Neuronal stem cell (in vitro differentiated cells): ENCODE measurements at regions not wholly inside any gene's neighbourhood (a gene's known extent, or its start where the extent isn't known, plus 50 kb on each side); places are given as distances from the start of the nearest gene placed in this dataset.

Source experiments
- DNase-seq: peaks from one replicate; pipeline ENCODE4 v3.0.0-alpha.2; 2013; ENCODE audit warnings: low spot score
- H2AFZ ChIP-seq: one replicate; pipeline ENCODE4 v1.6.1; 2013; ENCODE audit warnings: mild to moderate bottlenecking, low read length, inconsistent platforms
- H2AK5ac ChIP-seq: 2 replicates; pipeline ENCODE4 v1.6.1; 2013; ENCODE audit warnings: low read depth, mild to moderate bottlenecking, inconsistent platforms, low read length, moderate library complexity, mixed read lengths
- H2BK120ac ChIP-seq: 2 replicates; pipeline ENCODE4 v1.6.1; 2013; ENCODE audit warnings: low read depth, mild to moderate bottlenecking, inconsistent platforms, low read length, moderate library complexity, mixed read lengths
- H2BK12ac ChIP-seq: one replicate; pipeline ENCODE4 v1.6.1; 2013; ENCODE audit warnings: low read length, inconsistent platforms
- H2BK15ac ChIP-seq: 2 replicates; pipeline ENCODE4 v1.6.1; 2013; ENCODE audit warnings: mild to moderate bottlenecking, low read length, inconsistent platforms, mixed read lengths
- H2BK5ac ChIP-seq: one replicate; pipeline ENCODE4 v1.6.1; 2013; ENCODE audit warnings: inconsistent platforms, mild to moderate bottlenecking, low read length, moderate library complexity
- H3K14ac ChIP-seq: one replicate; pipeline ENCODE4 v1.6.1; 2013; ENCODE audit warnings: low read length, inconsistent platforms
- H3K18ac ChIP-seq: 2 replicates; pipeline ENCODE4 v1.6.1; 2013; ENCODE audit warnings: low read length, inconsistent platforms
- H3K23ac ChIP-seq: 2 replicates; pipeline ENCODE4 v1.6.1; 2013; ENCODE audit warnings: low read depth, mild to moderate bottlenecking, mixed read lengths, low read length, inconsistent platforms; ENCODE audit not compliant: poor library complexity
- H3K27ac ChIP-seq: replicated peaks from 3 replicates; pipeline ENCODE4 v1.5.1; 2013; ENCODE audit warnings: low read length, inconsistent platforms
- H3K27me3 ChIP-seq, 3 experiments: 2 replicates each; pipeline ENCODE4 v1.6.1; 2013; ENCODE audit warnings: low read length in 3 of 3, mild to moderate bottlenecking in 2 of 3, inconsistent platforms in 1 of 3, low read depth in 1 of 3, mixed read lengths in 1 of 3, moderate library complexity in 1 of 3; ENCODE audit not compliant: control insufficient read depth in 3 of 3, insufficient read depth in 3 of 3
- H3K36me3 ChIP-seq, 2 donors: replicated peaks in 1 of 2; 2 replicates each; pipeline ENCODE4 v1.6.1; 2013; ENCODE audit warnings: low read length in 2 of 2; ENCODE audit not compliant: control insufficient read depth in 2 of 2, insufficient read depth in 2 of 2
- H3K4ac ChIP-seq: 2 replicates; pipeline ENCODE4 v1.6.1; 2013; ENCODE audit warnings: inconsistent platforms, mild to moderate bottlenecking, low read length, moderate library complexity
- H3K4me1 ChIP-seq, 2 donors: 1 replicate in 1 of 2; 2 replicates in 1 of 2; pipeline ENCODE4 v1.6.1; 2013; ENCODE audit warnings: low read length in 2 of 2, low read depth in 1 of 2; ENCODE audit not compliant: control insufficient read depth in 2 of 2, insufficient read depth in 1 of 2
- H3K4me2 ChIP-seq: one replicate; pipeline ENCODE4 v1.6.1; 2013; ENCODE audit warnings: mild to moderate bottlenecking, low read length, inconsistent platforms; ENCODE audit not compliant: insufficient read depth, poor library complexity, severe bottlenecking
- H3K4me3 ChIP-seq, 2 donors: 2 replicates each; pipeline ENCODE4 v1.5.1; 2013; ENCODE audit warnings: low read length in 2 of 2, mild to moderate bottlenecking in 2 of 2, inconsistent platforms in 1 of 2, moderate library complexity in 1 of 2
- H3K79me1 ChIP-seq: one replicate; pipeline ENCODE4 v1.6.1; 2013; ENCODE audit warnings: low read depth, mild to moderate bottlenecking, inconsistent platforms, low read length, moderate library complexity
- H3K9ac ChIP-seq: one replicate; pipeline ENCODE4 v1.6.1; 2013; ENCODE audit warnings: mild to moderate bottlenecking, low read depth, low read length, inconsistent platforms; ENCODE audit not compliant: poor library complexity
- H3K9me3 ChIP-seq, 2 donors: replicated peaks in 1 of 2; 2 replicates each; pipeline versions ENCODE3 to v1.6.1; 2013; ENCODE audit warnings: low read length in 2 of 2, mild to moderate bottlenecking in 2 of 2, inconsistent platforms in 1 of 2, low read depth in 1 of 2, mixed read lengths in 1 of 2, moderate library complexity in 1 of 2; ENCODE audit not compliant: control insufficient read depth in 2 of 2, insufficient read depth in 1 of 2
- H4K8ac ChIP-seq: one replicate; pipeline ENCODE4 v1.6.1; 2013; ENCODE audit warnings: low read depth, mild to moderate bottlenecking, inconsistent platforms, low read length, moderate library complexity
- H4K91ac ChIP-seq: one replicate; pipeline ENCODE4 v1.6.1; 2013; ENCODE audit warnings: low read length, low read depth, mild to moderate bottlenecking, inconsistent platforms; ENCODE audit not compliant: poor library complexity
- WGBS, 2 donors: extraction: QIAGEN DNeasy Blood & Tissue Kit; methylation state at CpG; one replicate each; pipeline ENCODE4 v1.1.7; 2013; ENCODE audit warnings: missing lambda C conversion rate in 2 of 2, mixed read lengths in 1 of 2; ENCODE audit not compliant: insufficient read length in 2 of 2, insufficient replicate concordance in 1 of 2; ENCODE audit errors: extremely low coverage in 2 of 2; 5-methylcytosine and 5-hydroxymethylcytosine counted together

GRCh38 chr2:47653902-47654789 is 83.4 kb upstream of the KCNK12 start:
- H3K4me1 ChIP-seq, result peaks cover 9 to 10% of the 10 kb centered on the region in 2 donors
- no peak overlapping the region for H2BK12ac ChIP-seq
- H3K18ac ChIP-seq, result peak overlapping the region; percentile 11
- H3K14ac ChIP-seq, result no peak overlapping the region
- H2BK15ac ChIP-seq, result no peak overlapping the region
- H3K9me3 ChIP-seq, result peaks cover 2 to 4% of the 10 kb centered on the region in 2 donors
- no peak overlapping the region for H4K91ac ChIP-seq
- no CpG with 5 or more reads among the region's 20 CpGs for WGBS, 2 donors
- peak; percentile 31 for DNase-seq
- no peak overlapping the region for H3K4me2 ChIP-seq
- H2BK5ac ChIP-seq, result no peak overlapping the region
- no peaks in the 10 kb centered on the region for H3K79me1 ChIP-seq
- no peaks in the 10 kb centered on the region for H3K27me3 ChIP-seq
- H3K36me3 ChIP-seq, result no peaks in the 10 kb centered on the region
- no peak overlapping the region for H4K8ac ChIP-seq
- no peak overlapping the region for H2BK120ac ChIP-seq
- no peak overlapping the region for H3K27ac ChIP-seq
- no peak overlapping the region for H2AK5ac ChIP-seq
- no peak overlapping the region for H3K4ac ChIP-seq
- peak overlapping the region; percentile 36 for H2AFZ ChIP-seq
- H3K9ac ChIP-seq, result peak overlapping the region; percentile 18
- H3K4me3 ChIP-seq, result no peak overlapping the region
- H3K23ac ChIP-seq, result no peak overlapping the region

DNA sequence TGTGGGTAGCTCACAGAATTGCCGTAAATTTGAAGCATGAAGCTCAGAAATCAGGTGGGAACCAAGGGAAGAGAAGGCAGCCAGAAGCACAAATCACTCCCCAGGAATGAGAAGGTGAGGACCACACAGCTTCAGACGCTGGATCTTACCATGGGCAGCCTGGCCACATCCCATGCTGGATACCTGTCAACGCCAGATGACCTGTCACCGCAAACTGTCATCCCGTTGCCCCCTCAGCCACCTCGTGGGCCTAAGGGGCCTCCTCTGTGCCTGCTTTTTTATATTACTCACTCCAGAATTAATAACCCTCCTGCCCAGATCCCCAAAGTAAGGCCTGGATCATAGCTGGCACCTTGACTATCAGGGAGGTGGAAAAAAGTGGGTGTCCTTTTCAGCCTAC is 82.3 kb upstream of the KCNK12 start:
- no peak overlapping the region for H4K91ac ChIP-seq
- H2BK15ac ChIP-seq, result no peak overlapping the region
- H3K23ac ChIP-seq, result no peak overlapping the region
- DNase-seq, result no peak
- H3K4ac ChIP-seq, result no peak overlapping the region
- no CpG with 5 or more reads among the region's 6 CpGs for WGBS, 2 donors
- H3K14ac ChIP-seq, result no peak overlapping the region
- no peaks in the 10 kb centered on the region for H3K79me1 ChIP-seq
- peaks cover 9 to 10% of the 10 kb centered on the region in 2 donors for H3K4me1 ChIP-seq
- H2BK5ac ChIP-seq, result no peak overlapping the region
- no peak overlapping the region for H3K27ac ChIP-seq
- H2AFZ ChIP-seq, result no peak overlapping the region
- H3K27me3 ChIP-seq, result no peaks in the 10 kb centered on the region
- H3K4me2 ChIP-seq, result no peak overlapping the region
- H3K18ac ChIP-seq, result no peak overlapping the region
- H3K36me3 ChIP-seq, result no peaks in the 10 kb centered on the region
- no peak overlapping the region for H2AK5ac ChIP-seq
- no peak overlapping the region for H2BK120ac ChIP-seq
- H4K8ac ChIP-seq, result no peak overlapping the region
- H3K9ac ChIP-seq, result no peak overlapping the region
- H3K4me3 ChIP-seq, result no peak overlapping the region
- peaks cover 2 to 8% of the 10 kb centered on the region in 2 donors for H3K9me3 ChIP-seq
- H2BK12ac ChIP-seq, result no peak overlapping the region

- Histone ChIP-seq H3K9me3 (peaks cover 2 to 12% of the 10 kb centered on the region in 2 donors), H3K4me1 (peaks cover 9 to 10% of the 10 kb centered on the region in 2 donors), H3K23ac (no peak overlapping the region), H2AK5ac (no peak overlapping the region), H3K36me3 (no peaks in the 10 kb centered on the region), H3K9ac (no peak overlapping the region), H3K79me1 (no peaks in the 10 kb centered on the region), H2BK12ac (no peak overlapping the region), H3K4me3 (no peak overlapping the region), H2BK120ac (no peak overlapping the region), H3K27me3 (no peaks in the 10 kb centered on the region), H3K14ac (no peak overlapping the region), H3K18ac (no peak overlapping the region), H3K4me2 (no peak overlapping the region), H2BK15ac (no peak overlapping the region), H2BK5ac (no peak overlapping the region), H2AFZ (no peak overlapping the region), H4K91ac (no peak overlapping the region), H4K8ac (no peak overlapping the region), H3K27ac (no peak overlapping the region), H3K4ac (no peak overlapping the region)
- whole genome bisulfite sequencing, 2 donors, result no CpG with 5 or more reads among the region's 10 CpGs
- DNase-seq, result no peak
Measured at GRCh38 chr2:47652061-47652690, 81.4 kb upstream of the KCNK12 start.

- no peak overlapping the region for H3K4me3 ChIP-seq
Measured at GRCh38 chr2:47651296-47651695, 80.5 kb upstream of the KCNK12 start.

More at GRCh38 chr2:47651296-47651695, 80.5 kb upstream of the KCNK12 start:
- H3K27ac ChIP-seq, result no peak overlapping the region
- no peaks in the 10 kb centered on the region for H3K79me1 ChIP-seq
- no peak overlapping the region for H2AFZ ChIP-seq
- H4K8ac ChIP-seq, result no peak overlapping the region
- no peak overlapping the region for H2BK12ac ChIP-seq
- peaks cover 2 to 14% of the 10 kb centered on the region in 2 donors for H3K9me3 ChIP-seq
- no peak overlapping the region for H3K9ac ChIP-seq
- H3K4me2 ChIP-seq, result no peak overlapping the region
- no peak overlapping the region for H3K14ac ChIP-seq
- no peaks in the 10 kb centered on the region for H3K27me3 ChIP-seq
- H2BK15ac ChIP-seq, result no peak overlapping the region
- no peak overlapping the region for H2AK5ac ChIP-seq
- H2BK120ac ChIP-seq, result no peak overlapping the region
- WGBS, 2 donors, result no CpG with 5 or more reads among the region's 5 CpGs
- H3K4ac ChIP-seq, result no peak overlapping the region
- no peak overlapping the region for H3K18ac ChIP-seq
- DNase-seq, result no peak
- no peak overlapping the region for H2BK5ac ChIP-seq
- H4K91ac ChIP-seq, result no peak overlapping the region
- H3K23ac ChIP-seq, result no peak overlapping the region
- H3K36me3 ChIP-seq, result no peaks in the 10 kb centered on the region
- peaks cover 9 to 10% of the 10 kb centered on the region in 2 donors for H3K4me1 ChIP-seq
